Activated T-cell treated with anti-CD3 and anti-CD28 coated beads, Interleukin-2, amount 50 U/mL, for 24 hours (primary cell): ENCODE measurements at regions not wholly inside any gene's neighbourhood (a gene's known extent, or its start where the extent isn't known, plus 50 kb on each side); places are given as distances from the start of the nearest gene placed in this dataset.
"Not testable (repeated sequence)": the region's sequence is repeated elsewhere in the genome, so short reads cannot be mapped to it uniquely, and the experiment has no call there.

Experiments
- DNase-seq: peaks from one replicate; pipeline ENCODE4 v3.0.0-alpha.2; 2020
- H3K27ac Mint-ChIP-seq: 2 replicates; pipeline ENCODE4 v1.8.0; 2020; ENCODE audit warnings: mild to moderate bottlenecking, mixed read lengths
- H3K27me3 Mint-ChIP-seq: 2 replicates; pipeline ENCODE4 v1.8.0; 2020; ENCODE audit warnings: mixed read lengths
- H3K36me3 Mint-ChIP-seq: 2 replicates; pipeline ENCODE4 v1.8.0; 2020; ENCODE audit warnings: low read depth, mixed read lengths
- H3K4me1 Mint-ChIP-seq: 2 replicates; pipeline ENCODE4 v1.8.0; 2020; ENCODE audit warnings: low read depth, mixed read lengths
- H3K4me3 Mint-ChIP-seq: 2 replicates; pipeline ENCODE4 v1.8.0; 2020; ENCODE audit warnings: mild to moderate bottlenecking, moderate library complexity, mixed read lengths
- H3K9me3 Mint-ChIP-seq: 2 replicates; pipeline ENCODE4 v1.8.0; 2020; ENCODE audit warnings: mixed read lengths

GRCh38 chr10:33861016-33861704 lies 526.7 kb upstream of the NRP1 start:
- Mint-ChIP-seq H3K27ac (no peak overlapping the region), H3K27me3 (peaks cover 17% of the 10 kb centered on the region), H3K4me3 (no peak overlapping the region), H3K36me3 (no peaks in the 10 kb centered on the region), H3K9me3 (no peaks in the 10 kb centered on the region), H3K4me1 (peaks cover 2% of the 10 kb centered on the region)
- no peak for DNase-seq

GRCh38 chr10:33860552-33860951 lies 526.1 kb upstream of the NRP1 start:
- peaks cover 2% of the 10 kb centered on the region for H3K4me1 Mint-ChIP-seq
- H3K27ac Mint-ChIP-seq: no peak overlapping the region
- no peaks in the 10 kb centered on the region for H3K36me3 Mint-ChIP-seq
- H3K27me3 Mint-ChIP-seq: peaks cover 16% of the 10 kb centered on the region
- no peak overlapping the region for H3K4me3 Mint-ChIP-seq
- DNase-seq: no peak
- H3K9me3 Mint-ChIP-seq: no peaks in the 10 kb centered on the region

DNA sequence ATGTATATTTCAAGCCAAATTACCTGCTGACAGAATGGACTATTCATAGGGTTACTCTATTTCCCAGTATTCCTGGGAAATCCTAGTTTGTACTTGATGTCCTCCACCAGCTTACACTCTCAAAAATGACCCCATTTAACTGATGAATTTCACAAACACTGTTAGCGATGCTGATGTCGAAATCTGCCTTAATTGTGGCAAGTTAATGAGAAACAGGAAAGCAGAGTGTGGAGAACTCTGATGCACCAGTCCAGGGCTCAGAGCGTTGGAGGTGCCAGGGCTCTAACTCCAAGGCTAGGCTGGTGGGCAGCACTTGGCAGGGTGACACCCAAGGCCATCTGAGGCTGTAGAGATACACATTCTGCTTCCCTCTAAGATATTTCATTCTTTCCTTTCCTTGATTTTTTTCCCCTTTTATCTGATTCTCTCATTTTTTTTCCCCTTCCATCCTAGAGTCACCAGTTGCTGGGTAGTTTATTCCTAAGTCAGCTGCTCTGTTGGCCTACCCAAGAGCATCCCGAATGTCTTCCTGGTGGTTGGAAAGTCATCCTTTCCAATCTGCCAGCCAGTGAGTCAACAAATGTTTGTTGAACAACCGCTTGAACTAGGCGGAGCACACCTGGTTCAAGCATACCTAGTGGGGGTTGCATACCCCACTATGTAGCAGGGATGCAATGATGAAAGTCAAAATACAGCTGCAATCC lies 525.0 kb upstream of the NRP1 start:
- no peak overlapping the region for H3K4me3 Mint-ChIP-seq

GRCh38 chr10:33858326-33858725 lies 523.9 kb upstream of the NRP1 start:
- H3K4me3 Mint-ChIP-seq: no peak overlapping the region
- no peaks in the 10 kb centered on the region for H3K9me3 Mint-ChIP-seq
- no peak for DNase-seq
- no peak overlapping the region for H3K27ac Mint-ChIP-seq
- H3K36me3 Mint-ChIP-seq: no peaks in the 10 kb centered on the region
- H3K27me3 Mint-ChIP-seq: peaks cover 14% of the 10 kb centered on the region
- peaks cover 2% of the 10 kb centered on the region for H3K4me1 Mint-ChIP-seq

More for the DNA sequence above, 525.0 kb upstream of the NRP1 start:
- Mint-ChIP-seq H3K27ac (no peak overlapping the region), H3K4me1 (peaks cover 2% of the 10 kb centered on the region), H3K9me3 (no peaks in the 10 kb centered on the region), H3K27me3 (peaks cover 14% of the 10 kb centered on the region), H3K36me3 (no peaks in the 10 kb centered on the region)
- DNase-seq: no peak

- H3K9me3 Mint-ChIP-seq, H3K27ac Mint-ChIP-seq: not testable (repeated sequence)
- peaks cover 19% of the 10 kb centered on the region for H3K27me3 Mint-ChIP-seq
These were observed 518.8 kb upstream of the NRP1 start for GRCh38 chr10:33853221-33853620.

GRCh38 chr10:33843379-33843778 lies 508.9 kb upstream of the NRP1 start:
- no peak for DNase-seq
- no peak overlapping the region for H3K27ac Mint-ChIP-seq
- no peaks in the 10 kb centered on the region for H3K27me3 Mint-ChIP-seq
- peaks cover 14% of the 10 kb centered on the region for H3K9me3 Mint-ChIP-seq
- H3K4me1 Mint-ChIP-seq: no peaks in the 10 kb centered on the region
- no peak overlapping the region for H3K4me3 Mint-ChIP-seq
- no peaks in the 10 kb centered on the region for H3K36me3 Mint-ChIP-seq

More at GRCh38 chr10:33853221-33853620, 518.8 kb upstream of the NRP1 start:
- not testable (repeated sequence) for H3K4me1 Mint-ChIP-seq, DNase-seq, H3K36me3 Mint-ChIP-seq, H3K4me3 Mint-ChIP-seq

DNA sequence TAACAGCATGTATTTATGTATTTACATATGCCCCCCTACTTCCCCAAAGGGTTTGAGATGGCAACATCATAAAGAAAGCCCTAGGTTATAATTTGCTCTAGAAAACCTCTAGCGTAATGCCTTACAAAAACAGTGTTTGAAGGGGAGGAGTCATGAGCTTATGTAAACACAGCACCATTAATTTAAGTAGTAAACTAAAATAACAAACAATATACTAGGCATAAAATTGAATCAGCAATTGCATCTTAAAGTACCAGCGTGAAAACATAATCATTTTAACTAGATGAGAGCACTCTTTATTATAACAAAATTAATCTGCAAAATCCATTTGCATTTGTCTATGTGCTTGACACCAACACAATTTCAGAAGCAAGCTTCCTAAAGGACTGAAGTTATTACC lies 507.2 kb upstream of the NRP1 start:
- Mint-ChIP-seq H3K4me1 (no peaks in the 10 kb centered on the region), H3K4me3 (no peak overlapping the region), H3K36me3 (no peaks in the 10 kb centered on the region), H3K9me3 (peaks cover 14% of the 10 kb centered on the region), H3K27ac (no peak overlapping the region), H3K27me3 (peaks cover 2% of the 10 kb centered on the region)
- no peak for DNase-seq

DNA sequence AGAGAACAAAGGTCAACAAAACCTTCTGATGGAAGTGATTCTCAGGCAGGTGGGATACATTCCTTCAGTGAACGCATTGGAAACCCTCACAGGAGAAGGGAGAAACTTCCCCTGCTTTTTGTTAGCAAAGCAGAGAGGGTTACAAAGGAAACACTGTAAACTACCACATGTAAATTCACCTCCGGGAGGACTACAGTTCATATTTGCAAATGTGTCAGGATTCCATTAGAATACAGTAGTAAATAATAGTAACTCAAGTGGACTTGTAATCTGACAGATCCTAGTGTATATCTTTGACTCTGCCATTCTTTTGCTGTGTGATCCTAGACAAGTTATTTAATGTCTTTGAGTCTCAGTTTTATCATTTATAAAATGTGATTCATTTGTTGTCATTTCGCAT lies 504.3 kb upstream of the NRP1 start:
- no peak for DNase-seq
- no peaks in the 10 kb centered on the region for H3K36me3 Mint-ChIP-seq
- H3K27me3 Mint-ChIP-seq: peaks cover 3% of the 10 kb centered on the region
- peaks cover 5% of the 10 kb centered on the region for H3K9me3 Mint-ChIP-seq
- no peak overlapping the region for H3K4me3 Mint-ChIP-seq
- H3K4me1 Mint-ChIP-seq: no peaks in the 10 kb centered on the region
- H3K27ac Mint-ChIP-seq: no peak overlapping the region

- peaks cover 3% of the 10 kb centered on the region for H3K27me3 Mint-ChIP-seq
- H3K4me3 Mint-ChIP-seq: no peak overlapping the region
- H3K9me3 Mint-ChIP-seq: no peaks in the 10 kb centered on the region
- H3K27ac Mint-ChIP-seq: no peak overlapping the region
- no peak for DNase-seq
- no peaks in the 10 kb centered on the region for H3K36me3 Mint-ChIP-seq
- H3K4me1 Mint-ChIP-seq: no peaks in the 10 kb centered on the region
These were observed 503.3 kb upstream of the NRP1 start for GRCh38 chr10:33837736-33838135.

- Mint-ChIP-seq H3K4me1 (no peaks in the 10 kb centered on the region), H3K9me3 (no peaks in the 10 kb centered on the region)
- DNase-seq: no peak
These were observed 501.1 kb upstream of the NRP1 start for GRCh38 chr10:33835556-33835955.

GRCh38 chr10:33833566-33833965 lies 499.1 kb upstream of the NRP1 start:
- DNase-seq: no peak
- H3K4me3 Mint-ChIP-seq: no peak overlapping the region
- H3K9me3 Mint-ChIP-seq: no peaks in the 10 kb centered on the region
- H3K27me3 Mint-ChIP-seq: peaks cover 3% of the 10 kb centered on the region
- no peak overlapping the region for H3K27ac Mint-ChIP-seq
- H3K36me3 Mint-ChIP-seq: no peaks in the 10 kb centered on the region
- H3K4me1 Mint-ChIP-seq: no peaks in the 10 kb centered on the region

More at GRCh38 chr10:33835556-33835955, 501.1 kb upstream of the NRP1 start:
- no peaks in the 10 kb centered on the region for H3K36me3 Mint-ChIP-seq
- no peak overlapping the region for H3K27ac Mint-ChIP-seq
- peaks cover 3% of the 10 kb centered on the region for H3K27me3 Mint-ChIP-seq
- no peak overlapping the region for H3K4me3 Mint-ChIP-seq

GRCh38 chr10:33832124-33832787 lies 497.8 kb upstream of the NRP1 start:
- no peaks in the 10 kb centered on the region for H3K4me1 Mint-ChIP-seq
- H3K27ac Mint-ChIP-seq: no peak overlapping the region
- H3K9me3 Mint-ChIP-seq: no peaks in the 10 kb centered on the region
- DNase-seq: no peak
- peaks cover 4% of the 10 kb centered on the region for H3K27me3 Mint-ChIP-seq
- H3K36me3 Mint-ChIP-seq: no peaks in the 10 kb centered on the region
- H3K4me3 Mint-ChIP-seq: no peak overlapping the region

- no peak overlapping the region for H3K27ac Mint-ChIP-seq
- H3K4me1 Mint-ChIP-seq: no peaks in the 10 kb centered on the region
- no peaks in the 10 kb centered on the region for H3K36me3 Mint-ChIP-seq
- no peak overlapping the region for H3K4me3 Mint-ChIP-seq
- DNase-seq: no peak
- H3K9me3 Mint-ChIP-seq: no peaks in the 10 kb centered on the region
- peaks cover 3% of the 10 kb centered on the region for H3K27me3 Mint-ChIP-seq
These were observed 497.1 kb upstream of the NRP1 start for GRCh38 chr10:33831591-33831990.

DNA sequence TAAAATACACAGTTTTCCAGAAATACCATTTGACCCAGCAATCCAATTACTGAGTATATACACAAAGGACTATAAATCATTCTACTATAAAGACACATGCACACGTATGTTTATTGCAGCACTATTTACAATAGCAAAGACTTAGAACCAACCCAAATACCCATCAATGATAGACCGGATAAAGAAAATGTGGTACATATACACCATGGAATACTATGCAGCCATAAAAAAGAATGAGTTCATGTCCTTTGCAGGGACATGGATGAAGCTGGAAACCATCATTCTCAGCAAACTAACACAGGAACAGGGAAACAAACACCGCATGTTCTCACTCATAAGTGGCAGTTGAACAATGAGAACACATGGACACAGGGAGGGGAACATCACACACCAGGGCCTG lies 495.4 kb upstream of the NRP1 start:
- not testable (repeated sequence) for DNase-seq, H3K27me3 Mint-ChIP-seq, H3K27ac Mint-ChIP-seq, H3K36me3 Mint-ChIP-seq, H3K9me3 Mint-ChIP-seq, H3K4me3 Mint-ChIP-seq, H3K4me1 Mint-ChIP-seq

DNA sequence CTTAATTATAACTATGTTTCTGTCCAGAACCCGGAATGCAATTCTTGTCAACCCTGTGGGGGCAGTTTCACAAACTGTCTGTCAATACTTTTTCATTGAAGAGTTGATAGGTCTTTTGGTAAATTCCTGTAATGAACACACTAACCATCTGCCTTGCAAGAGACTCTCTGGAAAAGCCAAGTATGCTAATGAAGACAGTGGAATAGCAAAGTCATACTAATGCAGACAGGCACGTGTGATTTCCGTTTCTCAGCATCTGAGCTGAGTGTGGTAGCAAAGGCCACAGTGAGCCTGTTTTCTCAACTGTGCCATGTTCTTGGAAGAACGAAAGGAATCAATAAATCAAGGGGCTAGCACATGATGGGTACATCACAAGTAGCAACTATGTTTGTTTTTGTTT lies 494.1 kb upstream of the NRP1 start:
- H3K9me3 Mint-ChIP-seq: no peaks in the 10 kb centered on the region
- peaks cover 3% of the 10 kb centered on the region for H3K27me3 Mint-ChIP-seq
- H3K4me3 Mint-ChIP-seq: no peak overlapping the region
- no peak overlapping the region for H3K27ac Mint-ChIP-seq
- no peaks in the 10 kb centered on the region for H3K36me3 Mint-ChIP-seq
- DNase-seq: no peak
- no peaks in the 10 kb centered on the region for H3K4me1 Mint-ChIP-seq
